PC-3 (cell line): ENCODE measurements at regions not wholly inside any gene's neighbourhood (a gene's known extent, or its start where the extent isn't known, plus 50 kb on each side); places are given as distances from the start of the nearest gene placed in this dataset.

Experiments
- ATAC-seq: fragments of 200-7000 bp; cut with Tn5 transposase; 2 replicates; pipeline ENCODE4 v1.9.1; 2020; ENCODE audit warnings: mild to moderate bottlenecking, moderate library complexity
- BruUV-seq: library from RNA; stranded (reverse); fragments of 400-500 nt; replicated peaks from 2 replicates; lab custom pipeline; 2021; lab: Mats Ljungman, UMichigan
- CTCF ChIA-PET: fragments of 300-600 bp; sonication (Branson Sonifier 250); formaldehyde crosslinking; loops from one replicate; lab custom pipeline; 2022; ENCODE audit warnings: antibody characterized with exemption; lab: Charles Lee
- POLR2A ChIA-PET: fragments of 300-600 bp; sonication (Branson Sonifier 250); formaldehyde crosslinking; loops from one replicate; lab custom pipeline; 2022; ENCODE audit warnings: antibody characterized with exemption; ENCODE audit not compliant: unreplicated experiment; lab: Charles Lee
- DNase-seq: peaks from one replicate; pipeline ENCODE4 v3.0.0-alpha.2; 2015
- H2AFZ ChIP-seq: fragments of 300-600 bp; sonication (generic); 2 replicates; pipeline ENCODE4 v1.6.0; 2016; ENCODE audit warnings: antibody characterized with exemption, low read length
- H3F3A ChIP-seq: fragments of 300-600 bp; sonication (generic); one replicate; pipeline ENCODE4 v1.6.0; 2017; ENCODE audit warnings: antibody characterized with exemption, low read length, control low read depth, mild to moderate bottlenecking; ENCODE audit not compliant: unreplicated experiment
- H3K27ac ChIP-seq: fragments of 300-600 bp; sonication (generic); 2 replicates; pipeline ENCODE4 v1.5.1; 2016; ENCODE audit warnings: mild to moderate bottlenecking, low read length
- H3K27me3 ChIP-seq: fragments of 300-600 bp; sonication (generic); 2 replicates; pipeline ENCODE4 v1.6.1; 2016; ENCODE audit warnings: low read length, mixed read lengths
- H3K36me3 ChIP-seq: fragments of 300-600 bp; sonication (generic); 2 replicates; pipeline ENCODE4 v1.6.1; 2016; ENCODE audit warnings: low read depth, mixed run types, low read length, mixed read lengths
- H3K4me1 ChIP-seq: fragments of 300-600 bp; sonication (generic); 2 replicates; pipeline ENCODE4 v1.5.1; 2016; ENCODE audit warnings: low read length; ENCODE audit not compliant: insufficient read depth
- H3K4me2 ChIP-seq: fragments of 300-600 bp; sonication (generic); 2 replicates; pipeline ENCODE4 v1.6.0; 2016; ENCODE audit warnings: low read length
- H3K4me3 ChIP-seq: fragments of 300-600 bp; sonication (generic); 2 replicates; pipeline ENCODE4 v1.5.1; 2016; ENCODE audit warnings: mild to moderate bottlenecking, low read length, mixed read lengths
- H3K79me2 ChIP-seq: fragments of 300-600 bp; sonication (generic); 2 replicates; pipeline ENCODE4 v1.6.1; 2017; ENCODE audit warnings: low read length, mixed read lengths
- H3K9ac ChIP-seq: fragments of 300-600 bp; sonication (generic); 2 replicates; pipeline ENCODE4 v1.6.0; 2016; ENCODE audit warnings: mild to moderate bottlenecking, low read length
- H3K9me2 ChIP-seq: fragments of 300-600 bp; sonication (generic); replicated peaks from 2 replicates; pipeline ENCODE4 v1.6.1; 2016; ENCODE audit warnings: mixed run types, low read length, mixed read lengths
- H3K9me3 ChIP-seq: fragments of 300-600 bp; sonication (generic); 2 replicates; pipeline ENCODE4 v1.6.1; 2016; ENCODE audit warnings: low read length, mixed read lengths
- H4K20me1 ChIP-seq: fragments of 300-600 bp; sonication (generic); 2 replicates; pipeline ENCODE4 v1.6.1; 2016; ENCODE audit warnings: low read length, mixed read lengths
- EZH2 ChIP-seq: fragments of 300-600 bp; sonication (generic); IDR thresholded peaks from one replicate; pipeline ENCODE4 v1.6.1; 2017; ENCODE audit warnings: antibody characterized with exemption, mild to moderate bottlenecking, low read length; ENCODE audit not compliant: unreplicated experiment
- EZH2phosphoT487 ChIP-seq: fragments of 300-600 bp; sonication (generic); IDR thresholded peaks from 2 replicates; pipeline ENCODE4 v1.6.1; 2018; ENCODE audit warnings: mild to moderate bottlenecking, antibody characterized with exemption, low read length, borderline replicate concordance
- intact Hi-C: fragments of 100-400 bp; cut with micrococcal nuclease; formaldehyde crosslinking; loops from 2 replicates; pipeline ENCODE4 v1.9.0; 2023
- TF ChIP-seq, protein P1 (sequence below): fragments of 300-600 bp; sonication (generic); conservative IDR thresholded peaks from 2 replicates; pipeline ENCODE4 v1.5.1; 2017; ENCODE audit warnings: antibody characterized with exemption, low read depth, mild to moderate bottlenecking, low read length

DNA sequence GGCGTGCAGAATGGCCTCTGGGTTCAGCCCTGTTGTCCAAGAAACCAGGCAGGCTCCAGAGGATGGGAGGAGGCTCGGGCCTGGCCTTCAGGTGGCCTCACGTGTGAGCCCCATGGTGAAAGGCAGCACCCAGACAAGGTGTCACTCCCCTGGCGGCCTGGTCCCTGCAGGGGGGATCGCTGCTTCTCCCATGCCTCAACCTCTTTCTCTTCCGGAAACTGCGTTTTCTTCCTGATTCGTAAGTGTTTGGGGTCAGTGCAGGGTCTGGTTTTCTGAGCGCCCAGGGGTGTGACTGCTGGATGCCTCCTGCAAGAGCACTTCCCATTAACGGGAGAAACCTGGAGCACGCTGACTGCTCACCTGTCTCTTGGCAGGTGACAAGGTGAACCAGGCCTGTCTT lies 70.0 kb upstream of the CIBAR2 start:
- no TSS peak for BruUV-seq
- Histone ChIP-seq H3K79me2 (peaks cover 42% of the 10 kb centered on the region), H3K4me2 (no peak overlapping the region), H3K27ac (no peak overlapping the region), H3K4me3 (no peak overlapping the region), H3K9me2 (no peaks in the 10 kb centered on the region), H3K4me1 (no peaks in the 10 kb centered on the region), H4K20me1 (no peaks in the 10 kb centered on the region), H3K36me3 (peaks cover 11% of the 10 kb centered on the region), H3K9ac (no peak overlapping the region), H3K9me3 (no peaks in the 10 kb centered on the region), H2AFZ (no peak overlapping the region), H3K27me3 (no peaks in the 10 kb centered on the region), H3F3A (no peaks in the 10 kb centered on the region)
- intact Hi-C loops: no loop called here
- ChIA-PET POLR2A (no interaction called here), CTCF (no interaction called here)
- no peak for DNase-seq
- no peak for ATAC-seq
- no peak for TF ChIP-seq EZH2phosphoT487
- no peak for TF ChIP-seq EZH2
- TF ChIP-seq, protein P1, sequence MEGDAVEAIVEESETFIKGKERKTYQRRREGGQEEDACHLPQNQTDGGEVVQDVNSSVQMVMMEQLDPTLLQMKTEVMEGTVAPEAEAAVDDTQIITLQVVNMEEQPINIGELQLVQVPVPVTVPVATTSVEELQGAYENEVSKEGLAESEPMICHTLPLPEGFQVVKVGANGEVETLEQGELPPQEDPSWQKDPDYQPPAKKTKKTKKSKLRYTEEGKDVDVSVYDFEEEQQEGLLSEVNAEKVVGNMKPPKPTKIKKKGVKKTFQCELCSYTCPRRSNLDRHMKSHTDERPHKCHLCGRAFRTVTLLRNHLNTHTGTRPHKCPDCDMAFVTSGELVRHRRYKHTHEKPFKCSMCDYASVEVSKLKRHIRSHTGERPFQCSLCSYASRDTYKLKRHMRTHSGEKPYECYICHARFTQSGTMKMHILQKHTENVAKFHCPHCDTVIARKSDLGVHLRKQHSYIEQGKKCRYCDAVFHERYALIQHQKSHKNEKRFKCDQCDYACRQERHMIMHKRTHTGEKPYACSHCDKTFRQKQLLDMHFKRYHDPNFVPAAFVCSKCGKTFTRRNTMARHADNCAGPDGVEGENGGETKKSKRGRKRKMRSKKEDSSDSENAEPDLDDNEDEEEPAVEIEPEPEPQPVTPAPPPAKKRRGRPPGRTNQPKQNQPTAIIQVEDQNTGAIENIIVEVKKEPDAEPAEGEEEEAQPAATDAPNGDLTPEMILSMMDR: no peak

DNA sequence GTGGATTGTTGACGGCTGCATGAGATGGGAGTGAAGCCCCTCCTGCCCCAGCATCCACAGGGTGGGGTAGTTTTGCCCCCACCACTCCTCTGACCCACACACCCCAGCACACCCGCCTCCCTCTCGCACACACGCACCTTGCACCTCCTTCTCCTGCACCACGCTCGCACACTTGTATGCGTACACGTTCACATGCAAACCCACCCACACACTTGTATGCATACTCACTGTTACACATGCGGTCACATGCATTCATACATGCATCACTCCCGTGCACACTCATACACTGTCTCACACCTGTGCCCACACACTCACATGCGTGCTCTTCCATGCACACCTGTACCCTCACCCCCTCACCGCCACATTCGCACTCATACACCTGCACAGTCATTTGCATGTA lies 70.5 kb upstream of the CIBAR2 start:
- ChIA-PET POLR2A (no interaction called here), CTCF (no interaction called here)
- H3K4me3 ChIP-seq: no peak overlapping the region
- intact Hi-C loops: no loop called here
- no peaks in the 10 kb centered on the region for H3K9me2 ChIP-seq
- ATAC-seq (no peak), DNase-seq (no peak)
- no peak overlapping the region for H3K9ac ChIP-seq
- H3K4me2 ChIP-seq: no peak overlapping the region
- no peaks in the 10 kb centered on the region for H3K27me3 ChIP-seq
- BruUV-seq: no TSS peak
- H3K79me2 ChIP-seq: peaks cover 37% of the 10 kb centered on the region
- H3K27ac ChIP-seq: no peak overlapping the region
- H3F3A ChIP-seq: no peaks in the 10 kb centered on the region
- peaks cover 11% of the 10 kb centered on the region for H3K36me3 ChIP-seq
- no peaks in the 10 kb centered on the region for H3K9me3 ChIP-seq
- H2AFZ ChIP-seq: no peak overlapping the region
- no peak for TF ChIP-seq EZH2
- TF ChIP-seq EZH2phosphoT487: no peak
- TF ChIP-seq, protein P1: no peak
- H4K20me1 ChIP-seq: no peaks in the 10 kb centered on the region
- no peaks in the 10 kb centered on the region for H3K4me1 ChIP-seq

DNA sequence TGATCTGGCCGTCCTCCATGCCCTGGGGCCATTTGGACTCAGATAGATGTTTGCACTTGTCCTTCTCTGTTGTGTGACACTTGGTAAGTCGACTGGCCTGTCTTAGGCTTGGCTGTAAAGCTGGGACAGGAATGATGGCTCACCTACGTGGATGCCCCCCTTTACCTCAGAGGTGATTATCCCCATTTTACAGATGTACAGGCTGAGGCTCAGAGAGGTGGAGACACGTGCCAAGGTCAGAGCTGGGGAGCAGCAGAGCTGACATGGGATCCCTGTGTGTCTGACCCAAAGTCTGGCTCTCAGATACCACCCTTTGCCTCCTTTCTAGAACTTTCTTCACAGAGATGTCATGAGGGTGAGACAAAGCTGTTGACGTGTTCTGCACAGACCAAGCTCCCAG lies 71.3 kb upstream of the CIBAR2 start:
- ChIA-PET CTCF (no interaction called here), POLR2A (no interaction called here)
- H3K4me2 ChIP-seq: no peak overlapping the region
- H3F3A ChIP-seq: no peaks in the 10 kb centered on the region
- no peak overlapping the region for H3K27ac ChIP-seq
- no TSS peak for BruUV-seq
- no peaks in the 10 kb centered on the region for H3K4me1 ChIP-seq
- DNase-seq: no peak
- no peaks in the 10 kb centered on the region for H4K20me1 ChIP-seq
- H3K9me2 ChIP-seq: no peaks in the 10 kb centered on the region
- H3K9me3 ChIP-seq: no peaks in the 10 kb centered on the region
- no peak overlapping the region for H3K4me3 ChIP-seq
- H3K9ac ChIP-seq: no peak overlapping the region
- peaks cover 11% of the 10 kb centered on the region for H3K36me3 ChIP-seq
- TF ChIP-seq EZH2 (no peak), EZH2phosphoT487 (no peak)
- TF ChIP-seq, protein P1: no peak
- peaks cover 29% of the 10 kb centered on the region for H3K79me2 ChIP-seq
- intact Hi-C loops: no loop called here
- ATAC-seq: no peak
- H2AFZ ChIP-seq: no peak overlapping the region
- H3K27me3 ChIP-seq: no peaks in the 10 kb centered on the region
